Stimulated activated CD8-positive, alpha-beta memory T cell treated with anti-CD3 and anti-CD28 coated beads, Interleukin-12 subunit alpha, Interleukin-12 subunit beta, amount 100 ng/mL, for 24 hours (primary cell): ENCODE measurements at regions not wholly inside any gene's neighbourhood (a gene's known extent, or its start where the extent isn't known, plus 50 kb on each side); places are given as distances from the start of the nearest gene placed in this dataset.

ENCODE experiments used
- DNase-seq: peaks from one replicate; pipeline ENCODE4 v3.0.0-alpha.2; 2020; ENCODE audit errors: extremely low read depth

DNA sequence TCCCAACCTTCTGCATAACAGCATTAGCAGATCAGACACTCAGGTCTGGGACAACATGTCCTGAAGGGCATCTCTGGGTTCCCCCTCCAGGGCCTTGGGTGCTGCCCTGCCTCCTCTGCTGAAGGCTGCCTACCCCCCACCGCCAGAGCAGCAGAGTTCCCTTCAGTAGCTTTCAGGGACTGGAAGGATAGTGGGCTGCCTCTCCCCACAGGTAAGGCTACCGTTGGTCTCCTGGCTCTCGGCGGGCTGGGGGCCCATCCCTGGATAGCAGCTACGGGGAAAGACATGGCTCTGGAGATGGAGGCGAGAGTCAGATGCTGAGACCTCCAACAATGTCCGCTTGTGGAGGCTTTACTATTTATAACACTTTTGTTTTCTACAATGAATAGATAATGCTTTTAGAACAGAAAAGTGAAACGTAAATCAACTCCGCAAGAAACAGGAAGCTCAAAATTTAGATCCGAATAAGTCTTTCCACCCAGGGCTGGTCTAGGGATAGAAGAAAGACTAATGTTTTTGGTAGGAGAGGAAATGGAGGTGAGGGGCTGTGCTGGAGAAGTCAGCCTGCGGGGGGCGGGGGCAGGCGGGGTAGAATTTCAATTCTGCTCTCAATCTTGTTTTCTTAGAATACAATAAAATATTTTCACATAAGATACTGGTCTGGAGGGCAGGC is 58.4 kb downstream of the ARL4C start:
- DNase-seq = no peak

DNA sequence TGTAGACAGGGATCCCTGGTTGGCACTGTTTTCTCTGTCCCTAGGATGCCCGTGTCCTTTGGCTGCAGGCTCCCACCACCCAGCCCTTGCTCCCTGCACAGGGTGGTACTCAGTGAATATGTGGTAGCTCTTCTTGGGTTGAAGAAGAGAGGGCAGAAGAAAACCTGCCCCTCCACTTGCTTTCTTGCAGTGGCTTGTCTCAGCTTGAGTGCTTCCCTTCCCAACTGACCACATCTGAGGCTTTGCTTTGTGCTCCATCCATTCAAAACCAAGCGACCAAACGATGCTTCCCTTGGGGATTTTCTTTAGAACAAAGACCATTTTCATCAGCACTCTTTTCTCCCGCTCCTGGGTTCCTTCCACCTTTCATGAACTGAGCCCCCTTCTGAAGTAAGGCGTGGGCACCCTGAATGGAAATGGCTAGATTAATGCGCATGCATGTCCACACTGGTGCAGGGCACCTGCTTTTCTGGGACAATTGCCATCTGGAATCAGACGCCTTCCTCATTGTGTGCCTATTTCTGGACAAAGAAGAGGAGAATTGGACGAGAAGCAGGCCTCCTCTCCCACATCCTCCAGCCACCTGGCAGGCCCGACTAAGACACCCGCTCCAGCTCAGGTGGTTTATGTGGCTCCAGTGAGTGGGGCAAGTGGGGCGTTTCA is 59.1 kb downstream of the ARL4C start:
- DNase-seq = no peak

DNA sequence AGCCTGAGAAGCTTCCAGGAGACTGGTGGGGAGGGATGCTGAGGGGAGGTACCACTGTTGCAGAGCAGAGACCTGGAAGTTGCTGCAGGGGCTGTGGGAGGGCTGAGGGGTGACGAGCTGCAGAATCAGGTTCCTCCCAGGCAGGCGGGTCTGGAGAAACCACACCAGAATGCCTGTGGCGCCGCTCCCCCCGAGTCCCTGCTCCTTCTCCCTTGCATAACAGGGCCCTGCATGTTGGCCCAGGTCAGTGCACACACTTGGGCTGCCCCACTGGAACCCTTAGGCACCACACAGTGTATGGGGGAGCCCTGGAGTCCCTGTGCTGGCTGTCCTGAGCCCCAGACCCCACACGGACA is 60.4 kb downstream of the ARL4C start:
- DNase-seq = no peak

DNA sequence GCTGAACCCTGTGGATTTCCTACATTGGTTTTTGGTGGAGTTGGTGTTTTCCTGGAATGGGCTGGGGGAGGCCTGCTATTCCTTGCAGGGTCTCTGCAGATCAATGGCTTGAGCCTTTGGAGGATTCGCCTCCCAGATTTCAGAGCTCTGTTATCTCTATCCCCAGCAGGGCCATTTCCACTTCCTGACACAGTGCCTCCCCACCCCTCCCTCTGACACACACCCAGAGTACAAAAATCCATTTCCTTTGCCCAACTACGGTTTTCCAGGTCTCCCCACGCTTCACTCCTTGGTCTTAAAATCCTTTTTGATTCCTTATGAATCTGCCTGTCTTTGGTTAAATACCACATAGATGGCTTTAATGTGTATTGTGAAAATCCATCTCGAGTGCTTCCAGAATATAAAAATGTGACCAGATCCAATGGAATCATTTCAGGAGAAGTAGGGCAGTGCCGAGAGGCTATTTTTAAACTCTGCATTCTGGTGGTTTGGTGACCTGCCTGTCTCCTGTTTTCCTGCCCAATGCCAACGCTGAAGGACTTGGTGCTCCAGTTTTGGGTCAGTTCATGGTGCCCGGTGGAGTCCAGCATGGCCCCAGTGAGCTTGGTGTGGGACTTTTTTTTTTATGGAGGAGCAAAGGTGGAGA is 60.9 kb downstream of the ARL4C start:
- DNase-seq = no peak

DNA sequence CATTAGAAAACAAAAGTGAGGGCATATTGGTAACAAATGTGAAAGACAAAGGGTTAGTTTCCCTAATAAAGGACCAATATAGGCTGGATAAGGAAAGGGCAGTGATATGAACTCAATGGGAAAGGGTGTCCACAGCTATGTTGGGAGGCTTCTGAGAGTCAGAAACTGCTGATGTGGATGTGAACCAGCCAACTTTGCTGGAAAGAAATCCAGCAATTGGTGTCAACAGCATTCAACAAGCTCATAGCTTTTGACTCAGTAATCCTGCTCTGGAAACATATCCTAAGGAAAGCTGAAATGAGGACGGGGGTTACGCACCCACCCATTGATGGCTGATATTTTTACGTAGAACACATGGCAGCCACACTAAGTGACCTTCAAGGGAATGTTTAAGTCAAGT is 63.7 kb downstream of the ARL4C start:
- no peak for DNase-seq

DNA sequence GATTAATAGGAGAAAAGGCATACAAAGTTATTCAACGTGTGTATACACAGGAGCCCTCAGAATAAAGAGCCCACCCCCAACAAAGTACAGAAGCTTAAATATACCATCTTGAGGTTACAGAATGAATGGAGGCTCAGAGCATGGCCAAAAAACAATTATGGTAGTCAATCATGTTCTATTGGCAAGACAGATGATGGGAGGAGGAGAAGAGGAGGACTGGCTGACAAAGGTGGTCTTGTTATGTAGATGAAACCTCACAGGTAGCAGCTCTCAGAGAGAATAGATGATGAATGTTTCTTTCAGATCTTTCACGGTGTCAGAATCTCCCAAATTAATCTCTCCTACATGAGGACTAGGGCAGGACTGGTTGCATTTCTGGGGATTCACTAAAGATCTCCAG is 66.0 kb downstream of the ARL4C start:
- DNase-seq = no peak

DNA sequence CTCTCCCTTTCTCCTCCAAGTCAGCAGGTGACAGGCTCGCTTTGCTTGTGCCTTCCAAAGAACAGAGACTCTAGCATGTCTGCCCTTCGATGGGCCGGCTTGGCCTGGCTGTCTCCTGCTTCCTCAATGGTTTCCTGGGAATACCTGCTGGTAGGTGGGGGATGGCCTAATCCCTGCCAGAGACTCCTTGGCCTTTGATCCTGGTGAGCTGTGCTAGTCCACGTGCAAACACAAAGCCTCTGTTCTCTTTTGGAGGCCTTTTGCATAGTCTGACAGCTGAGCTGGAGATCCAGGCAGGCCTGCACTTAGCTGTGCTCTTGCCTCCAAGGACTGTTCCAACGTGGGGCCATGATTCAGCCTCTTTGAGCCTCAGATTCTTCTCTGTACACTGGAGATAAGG is 67.6 kb downstream of the ARL4C start:
- no peak for DNase-seq

DNA sequence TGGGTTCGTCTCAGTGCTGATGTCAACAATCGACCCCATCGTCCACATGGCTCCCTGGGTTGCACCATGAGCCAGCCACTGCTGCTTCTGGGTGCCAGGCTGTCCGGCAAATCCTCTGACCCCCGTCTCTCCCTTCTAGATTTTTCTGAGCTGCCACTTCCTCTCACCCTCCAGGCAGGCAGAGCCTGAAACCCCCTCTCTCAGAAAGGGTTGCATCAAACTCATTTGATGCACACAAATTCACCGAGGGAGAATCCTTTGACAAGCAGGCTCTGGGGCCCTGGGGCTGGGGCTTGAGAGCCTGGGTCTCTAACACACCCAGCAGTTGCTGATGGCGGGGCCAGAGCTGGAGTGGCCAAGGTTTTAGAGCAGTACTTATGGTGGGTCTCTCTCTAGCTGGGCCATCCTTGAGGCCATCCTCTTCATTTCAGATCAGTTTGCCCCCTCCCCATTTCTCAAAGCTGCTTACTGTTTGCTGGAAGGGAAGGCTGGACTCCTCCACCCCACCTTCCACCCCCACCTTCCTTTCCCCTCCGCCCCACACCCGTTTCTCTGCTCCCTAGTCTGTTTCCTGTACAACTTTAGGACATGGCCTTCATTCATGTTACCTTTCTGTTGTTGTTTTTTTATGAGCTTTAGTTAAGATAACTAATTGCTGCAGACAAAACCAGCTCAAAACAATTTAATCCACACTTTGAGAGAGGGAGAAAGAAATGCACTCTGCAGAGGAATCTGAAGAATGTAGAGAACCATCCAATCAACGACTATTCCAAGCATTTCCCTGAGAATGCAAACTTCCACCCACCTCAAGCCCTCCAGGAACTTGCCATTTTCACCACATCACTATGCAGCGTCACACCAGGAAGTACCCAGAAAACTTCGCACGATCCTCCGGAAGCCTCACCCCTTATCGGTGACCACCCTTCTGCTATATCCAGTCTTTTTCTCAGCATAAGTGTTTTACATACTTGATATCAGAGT is 69.5 kb downstream of the ARL4C start:
- no peak for DNase-seq

DNA sequence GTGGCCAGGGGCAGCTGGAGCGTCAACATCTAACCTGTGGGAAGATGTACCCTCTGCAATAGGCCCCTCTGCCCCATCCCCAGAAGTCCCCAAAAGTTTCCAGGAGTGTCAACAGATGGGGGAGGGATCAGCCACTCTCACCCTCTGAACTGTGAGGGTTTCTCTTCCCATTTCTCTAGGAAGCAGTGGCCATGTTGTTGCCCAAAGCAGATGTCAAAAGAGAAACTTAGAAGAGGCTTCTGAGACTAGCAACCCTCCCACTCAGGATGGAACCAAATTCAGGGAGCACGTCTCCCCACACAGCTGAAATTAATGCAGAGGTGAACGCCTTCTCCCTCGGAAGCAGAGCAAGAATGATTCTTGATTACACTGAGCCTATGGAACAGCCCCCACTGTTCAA is 70.3 kb downstream of the ARL4C start:
- DNase-seq = no peak

DNA sequence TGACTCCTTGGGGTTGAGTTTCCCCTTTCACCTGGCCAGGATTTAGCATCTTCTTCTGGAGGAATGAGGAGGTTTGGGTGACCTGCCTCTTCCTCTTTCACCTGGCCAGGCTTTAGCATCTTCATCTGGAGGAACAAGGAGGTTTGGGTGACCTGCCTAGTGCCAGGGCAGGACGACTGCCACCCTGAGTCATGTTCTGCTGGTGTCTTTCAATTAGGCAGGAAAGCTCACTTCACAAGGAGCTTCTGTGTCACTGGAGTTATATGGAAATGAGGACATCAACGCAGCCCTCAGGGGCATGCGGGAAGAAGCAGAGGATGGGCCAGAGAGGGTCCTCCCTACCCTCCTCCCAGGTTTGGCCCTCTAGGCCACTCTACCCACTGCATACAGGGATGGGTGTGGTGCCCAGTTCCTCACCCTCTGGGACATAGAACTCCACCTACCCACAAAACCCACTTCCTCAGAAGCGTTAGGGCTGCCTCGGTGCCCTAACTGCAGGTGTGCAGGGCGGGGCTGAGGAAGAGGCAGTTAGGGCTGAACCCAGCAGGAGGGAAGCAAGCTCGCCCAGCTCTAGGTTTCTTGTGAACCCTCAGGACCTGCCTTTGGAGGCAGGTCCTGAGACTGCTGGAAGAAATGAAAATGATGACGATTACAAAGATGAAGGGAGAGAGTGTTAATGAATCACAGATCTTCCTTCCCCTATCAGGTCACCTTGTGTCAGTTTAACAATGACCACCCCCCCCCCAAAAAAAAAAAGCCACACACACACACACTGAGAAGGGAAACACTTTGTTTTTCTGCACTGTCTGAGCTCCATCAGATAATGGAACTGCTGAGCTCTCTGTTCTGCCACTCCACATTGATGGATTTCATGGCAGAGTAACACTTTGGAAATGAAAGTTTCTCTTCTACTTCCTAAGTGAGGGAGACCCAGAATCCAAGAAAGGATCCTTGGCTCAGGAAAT is 71.0 kb downstream of the ARL4C start:
- no peak for DNase-seq

DNA sequence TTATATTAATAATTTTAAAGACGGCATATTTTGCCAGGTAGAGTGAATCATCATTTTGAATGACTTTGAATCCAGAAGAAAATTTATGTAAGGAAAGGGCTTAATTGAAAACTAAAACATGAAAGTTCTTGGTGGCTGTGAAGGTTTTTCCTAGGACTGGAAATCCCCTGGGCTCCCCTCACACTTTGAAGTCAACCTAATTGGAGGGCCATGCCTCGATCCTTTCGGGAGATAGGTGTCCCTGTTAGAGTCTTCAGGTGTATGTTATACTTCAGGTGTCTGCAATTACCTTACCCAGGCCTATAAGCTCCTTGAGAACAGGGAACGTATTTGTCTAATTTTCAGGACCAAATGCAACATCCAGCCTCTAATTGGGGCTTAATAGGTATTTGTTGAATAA is 73.0 kb downstream of the ARL4C start:
- no peak for DNase-seq

DNA sequence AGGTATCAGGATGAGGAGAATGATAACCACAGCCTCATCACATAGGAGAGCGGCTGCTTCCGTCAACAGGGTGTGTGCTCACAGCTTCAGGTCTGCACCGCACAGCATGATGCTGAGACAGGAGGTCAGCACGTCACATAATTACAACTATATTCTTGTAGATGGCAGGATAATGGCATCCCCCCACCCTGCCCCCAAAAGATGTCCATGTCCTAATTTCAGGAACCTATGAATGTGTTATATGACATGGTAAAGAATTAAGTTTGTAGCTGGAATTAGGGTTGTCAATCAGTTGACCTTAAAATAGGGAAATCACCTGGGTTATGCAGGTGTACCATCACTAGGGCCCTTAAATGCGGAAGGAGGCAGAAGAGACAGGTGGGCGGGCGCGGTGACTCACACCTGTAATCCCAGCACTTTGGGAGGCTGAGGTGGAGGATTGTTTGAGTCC is 73.9 kb downstream of the ARL4C start:
- DNase-seq = no peak

DNA sequence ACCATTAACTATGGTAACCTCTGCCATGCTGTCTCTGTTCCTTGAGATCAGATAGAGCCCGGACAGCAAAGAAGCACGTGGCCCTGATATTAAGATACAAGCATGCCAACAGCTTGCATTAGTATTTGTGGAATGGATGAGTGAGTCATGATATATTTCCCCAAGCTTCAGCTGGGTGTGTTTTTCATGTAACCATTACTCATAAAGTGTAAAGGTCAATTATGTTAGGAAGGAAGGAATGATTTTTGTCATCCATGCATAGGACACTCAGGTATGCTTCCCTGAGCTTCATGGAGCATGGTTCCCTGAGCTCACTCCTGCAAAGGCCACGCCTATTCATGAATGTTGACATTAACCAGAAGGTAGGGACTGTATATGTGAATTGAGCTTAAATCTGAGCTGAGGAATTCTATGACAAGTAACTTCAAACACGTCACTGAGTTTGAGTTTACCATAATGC is 74.6 kb downstream of the ARL4C start:
- no peak for DNase-seq

DNA sequence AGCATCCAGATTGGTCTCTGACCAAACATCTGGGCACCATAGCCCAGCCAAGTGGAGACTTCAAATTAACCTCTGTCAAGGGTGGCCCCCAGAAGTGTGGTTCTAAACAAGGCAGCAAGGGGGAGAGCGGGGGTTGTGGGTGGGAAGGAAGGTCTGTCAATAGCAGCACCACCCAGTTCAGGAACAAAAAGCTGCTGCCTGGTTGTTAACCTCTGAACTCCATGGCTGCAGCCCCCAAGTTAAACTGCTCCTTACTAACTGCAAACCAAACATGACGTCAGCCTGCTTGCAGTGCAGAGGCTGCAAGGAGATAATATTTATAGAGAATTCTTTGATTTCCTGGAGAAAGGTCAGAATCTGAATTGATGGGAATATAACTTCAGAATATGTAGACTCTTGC is 76.5 kb downstream of the ARL4C start:
- no peak for DNase-seq

DNA sequence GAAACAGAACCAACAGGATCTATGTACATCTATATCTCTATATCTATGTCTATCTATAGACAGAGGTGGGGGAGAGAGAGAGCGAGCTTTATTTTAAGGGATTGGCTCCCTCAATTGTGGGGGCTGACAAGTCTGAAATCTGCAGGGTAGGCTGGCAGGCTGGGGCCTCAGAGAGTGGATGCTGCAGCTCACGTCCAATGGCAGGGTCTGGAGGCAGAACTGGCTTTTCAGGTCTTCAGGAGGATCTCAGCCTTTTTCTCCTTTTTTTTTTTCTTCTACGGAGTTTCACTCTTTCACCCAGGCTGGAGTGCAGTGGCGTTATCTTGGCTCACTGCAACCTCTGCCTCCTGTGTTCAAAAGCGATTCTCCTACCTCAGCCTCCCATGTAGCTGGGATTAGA is 77.2 kb downstream of the ARL4C start:
- DNase-seq = no peak

DNA sequence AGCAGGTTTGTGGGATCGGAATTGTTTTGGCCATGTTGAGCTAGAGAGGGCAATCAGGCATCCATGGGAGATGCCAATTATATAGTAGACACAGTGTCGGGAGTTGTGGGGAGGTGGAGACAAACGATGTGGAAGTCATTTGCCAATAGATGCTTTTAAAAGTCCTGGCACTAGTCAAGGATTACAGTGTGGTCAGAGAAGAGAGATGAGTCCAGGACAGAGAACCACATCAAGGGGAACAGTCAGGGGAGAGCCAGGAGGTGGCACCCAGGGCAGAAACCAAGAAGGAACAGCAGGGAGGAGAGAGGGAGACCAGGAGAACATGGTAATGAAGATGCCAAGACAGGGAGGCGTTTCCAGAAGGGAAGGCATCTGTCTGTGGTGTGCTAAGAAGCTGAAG is 81.2 kb downstream of the ARL4C start:
- DNase-seq = no peak

DNA sequence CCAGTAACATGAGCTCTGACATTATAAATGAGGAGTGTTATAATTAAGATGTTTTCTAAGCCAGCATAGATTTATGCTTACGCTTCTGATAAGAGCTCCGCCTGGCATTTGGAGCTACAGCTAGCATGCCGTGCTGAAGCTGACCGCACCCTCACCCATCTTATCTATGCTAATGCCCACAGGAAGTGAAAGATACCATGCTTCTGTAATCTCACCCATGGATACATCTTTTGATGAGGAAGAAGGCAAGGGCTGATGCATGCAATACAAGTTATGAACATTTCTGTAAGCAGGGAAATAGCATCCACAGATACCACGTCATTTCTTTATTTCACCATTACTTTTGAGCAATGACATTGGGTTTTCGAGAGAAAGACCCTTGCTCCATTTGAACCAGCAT is 82.3 kb downstream of the ARL4C start:
- DNase-seq = no peak

DNA sequence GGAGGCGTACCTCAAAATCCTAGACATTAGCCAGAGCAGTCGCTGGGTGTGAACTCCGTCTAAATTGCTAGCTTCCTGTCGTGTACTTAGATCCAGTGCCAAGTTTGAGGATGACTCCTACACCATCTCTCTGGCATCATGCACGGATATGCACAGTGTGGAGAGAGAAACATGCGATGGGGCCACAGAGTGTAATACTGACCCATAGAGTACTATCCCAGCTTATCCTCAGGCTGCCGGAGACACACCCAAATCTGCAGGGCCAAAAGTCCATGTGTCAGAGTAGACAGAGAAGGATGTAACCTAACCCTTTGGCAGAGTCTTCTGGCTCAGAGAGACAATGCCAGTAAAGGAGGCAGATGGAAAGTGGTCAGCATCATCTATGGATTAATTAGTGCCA is 84.2 kb downstream of the ARL4C start:
- DNase-seq = no peak

DNA sequence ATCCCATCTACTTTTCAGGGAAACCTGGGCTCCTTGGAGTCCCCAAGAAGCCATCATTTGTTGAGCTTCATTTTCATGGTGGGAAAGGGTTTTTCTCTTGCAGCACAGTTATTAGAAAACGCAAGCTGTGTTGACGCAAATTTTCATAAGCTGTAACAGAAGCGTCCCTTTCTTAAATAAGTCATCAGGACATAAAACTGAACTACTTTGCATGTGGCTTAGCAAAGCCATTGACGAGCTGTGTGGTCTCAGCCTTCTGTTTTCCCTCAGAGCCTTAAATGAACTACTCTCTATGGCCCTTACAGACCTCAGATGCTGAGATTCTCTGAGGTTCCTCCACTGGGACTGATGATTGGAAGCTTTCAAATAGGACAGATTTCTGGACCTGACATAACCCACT is 85.1 kb downstream of the ARL4C start:
- DNase-seq = no peak

DNA sequence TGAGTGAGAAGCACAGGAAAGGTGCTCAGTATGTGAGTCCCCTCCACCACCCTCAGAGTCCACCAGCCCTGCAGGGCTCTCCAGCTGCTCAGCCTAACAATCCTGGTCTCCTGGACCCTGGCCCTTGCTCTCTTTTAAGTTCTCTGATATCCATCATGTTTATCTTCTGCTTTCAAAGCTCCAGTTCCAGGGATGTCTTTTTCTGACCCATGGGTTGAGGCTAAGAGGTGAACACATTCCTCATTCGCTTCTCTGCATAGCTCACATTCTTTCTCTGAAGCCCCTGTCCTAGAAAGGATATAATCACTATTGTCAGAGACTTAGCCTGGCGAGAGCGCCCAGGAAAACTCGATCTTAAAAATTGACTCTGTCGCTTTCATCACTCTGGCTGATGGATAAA is 86.4 kb downstream of the ARL4C start:
- no peak for DNase-seq

DNA sequence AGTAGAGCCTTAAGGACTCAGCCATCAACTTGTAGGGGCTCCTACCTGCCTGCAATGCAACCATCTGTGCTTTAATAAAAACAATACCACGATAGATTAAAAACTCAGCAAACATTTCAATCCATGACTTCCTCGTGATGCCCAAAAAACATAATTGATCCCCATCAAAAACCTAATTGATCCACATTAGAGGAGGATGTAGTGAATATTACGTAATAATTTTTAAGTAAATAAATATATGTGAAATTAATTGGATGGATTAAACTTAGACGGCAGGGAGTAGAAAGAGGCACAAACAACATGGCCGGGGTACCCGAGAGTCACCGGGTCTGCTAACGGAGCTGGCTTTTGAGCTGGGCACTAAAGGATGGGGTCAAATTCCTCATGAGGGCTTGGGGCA is 87.3 kb downstream of the ARL4C start:
- no peak for DNase-seq
